ENCODE measurements at regions not wholly inside any gene's neighbourhood (a gene's known extent, or its start where the extent isn't known, plus 50 kb on each side); places are given as distances from the start of the nearest gene placed in this dataset.

DNA sequence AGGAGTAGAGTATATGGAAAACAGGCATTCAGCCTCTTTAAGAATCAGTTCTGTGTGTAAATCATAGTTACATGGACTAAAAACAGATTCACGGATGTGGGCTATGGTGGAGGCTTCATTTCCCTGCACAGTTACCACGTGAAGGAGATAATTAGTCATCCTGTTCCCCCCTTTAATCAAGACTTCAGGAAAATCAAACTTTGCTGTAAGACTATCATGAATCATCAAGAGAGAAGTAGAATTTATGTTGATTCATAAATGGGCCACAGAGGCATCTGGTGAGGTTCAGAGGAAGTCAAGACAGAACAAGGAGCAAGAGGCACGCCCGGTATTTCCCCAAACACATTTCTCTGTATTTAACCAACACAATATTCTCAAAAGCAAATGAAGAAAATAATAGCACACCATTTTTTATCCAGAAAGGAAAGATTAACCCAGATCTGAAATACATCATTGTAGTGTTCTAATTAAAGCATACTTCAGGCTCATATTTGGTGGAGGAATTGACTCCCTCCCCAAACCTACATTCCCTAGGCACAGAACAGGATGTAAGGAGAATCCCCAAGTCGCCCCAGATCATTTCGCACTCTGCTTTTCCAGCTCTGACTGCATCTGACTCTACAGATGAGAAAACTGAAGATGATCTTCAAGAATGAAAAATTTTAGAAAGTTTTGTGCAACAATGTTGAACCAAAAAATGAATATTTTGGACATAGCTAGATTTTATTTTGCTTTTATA lies 175.8 kb upstream of the GAS1 start:
- intact Hi-C loops (cut with micrococcal nuclease): no loop called here
- Mint-ChIP-seq H3K9me3 (no peaks in the 10 kb centered on the region), H3K27ac (peak overlapping the region; percentile 55), H3K27me3 (peaks cover 32% of the 10 kb centered on the region), H3K4me1 (ENCODE audit: low read depth) (peaks cover 6% of the 10 kb centered on the region), H3K36me3 (ENCODE audit: low read depth) (no peaks in the 10 kb centered on the region), H3K4me3 (no peak overlapping the region)
- ChIA-PET POLR2A (no interaction called here), CTCF (interaction anchor here (0.9 kb wide), 1 partner anchor 18 kb away, joined by 3 read pairs; no protein-coding TSS in a partner anchor)
- TF ChIP-seq, protein P1, sequence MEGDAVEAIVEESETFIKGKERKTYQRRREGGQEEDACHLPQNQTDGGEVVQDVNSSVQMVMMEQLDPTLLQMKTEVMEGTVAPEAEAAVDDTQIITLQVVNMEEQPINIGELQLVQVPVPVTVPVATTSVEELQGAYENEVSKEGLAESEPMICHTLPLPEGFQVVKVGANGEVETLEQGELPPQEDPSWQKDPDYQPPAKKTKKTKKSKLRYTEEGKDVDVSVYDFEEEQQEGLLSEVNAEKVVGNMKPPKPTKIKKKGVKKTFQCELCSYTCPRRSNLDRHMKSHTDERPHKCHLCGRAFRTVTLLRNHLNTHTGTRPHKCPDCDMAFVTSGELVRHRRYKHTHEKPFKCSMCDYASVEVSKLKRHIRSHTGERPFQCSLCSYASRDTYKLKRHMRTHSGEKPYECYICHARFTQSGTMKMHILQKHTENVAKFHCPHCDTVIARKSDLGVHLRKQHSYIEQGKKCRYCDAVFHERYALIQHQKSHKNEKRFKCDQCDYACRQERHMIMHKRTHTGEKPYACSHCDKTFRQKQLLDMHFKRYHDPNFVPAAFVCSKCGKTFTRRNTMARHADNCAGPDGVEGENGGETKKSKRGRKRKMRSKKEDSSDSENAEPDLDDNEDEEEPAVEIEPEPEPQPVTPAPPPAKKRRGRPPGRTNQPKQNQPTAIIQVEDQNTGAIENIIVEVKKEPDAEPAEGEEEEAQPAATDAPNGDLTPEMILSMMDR (IDR thresholded peaks at IDR 0.05): no peak
- DNase-seq (peak; percentile 20), ATAC-seq (peak; percentile 79)

DNA sequence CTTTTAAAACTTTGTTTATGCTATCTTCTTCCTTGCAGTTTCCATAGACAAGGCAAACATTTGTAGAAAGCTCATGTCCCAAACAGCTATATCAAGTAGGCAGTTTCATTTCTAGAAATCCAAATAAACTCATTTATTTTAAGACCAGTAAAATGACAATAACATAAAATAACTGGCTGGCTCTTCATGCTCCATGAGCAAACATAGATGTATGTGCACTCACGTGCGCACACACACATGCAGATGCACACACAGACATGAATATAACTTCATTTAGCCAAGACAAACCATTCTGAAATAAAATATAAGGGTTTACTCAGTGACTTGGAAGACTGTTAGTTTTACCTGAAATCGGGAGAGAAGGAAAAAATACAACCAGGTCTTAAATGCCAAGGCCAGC lies 176.5 kb upstream of the GAS1 start:
- intact Hi-C loops (cut with micrococcal nuclease): no loop called here
- TF ChIP-seq, protein P1 (IDR thresholded peaks at IDR 0.05): no peak
- H3K27me3 Mint-ChIP-seq: peaks cover 35% of the 10 kb centered on the region

GRCh38 chr9:87125819-87126218 lies 178.5 kb upstream of the GAS1 start:
- H3K4me3 Mint-ChIP-seq: no peak overlapping the region
- H3K4me1 Mint-ChIP-seq (ENCODE audit: low read depth): peaks cover 6% of the 10 kb centered on the region
- H3K27me3 Mint-ChIP-seq: peaks cover 32% of the 10 kb centered on the region
- H3K36me3 Mint-ChIP-seq (ENCODE audit: low read depth): no peaks in the 10 kb centered on the region
- TF ChIP-seq, protein P1 (IDR thresholded peaks at IDR 0.05): no peak
- ChIA-PET CTCF (no interaction called here), POLR2A (no interaction called here)
- no peak overlapping the region for H3K27ac Mint-ChIP-seq
- DNase-seq: no peak
- peaks cover 4% of the 10 kb centered on the region for H3K9me3 Mint-ChIP-seq
- ATAC-seq: no peak
- intact Hi-C loops (cut with micrococcal nuclease): no loop called here

More for the DNA sequence above, 176.5 kb upstream of the GAS1 start:
- Mint-ChIP-seq H3K4me3 (no peak overlapping the region), H3K4me1 (ENCODE audit: low read depth) (peaks cover 6% of the 10 kb centered on the region), H3K36me3 (ENCODE audit: low read depth) (no peaks in the 10 kb centered on the region), H3K27ac (no peak overlapping the region), H3K9me3 (no peaks in the 10 kb centered on the region)
- ATAC-seq (no peak), DNase-seq (no peak)
- ChIA-PET CTCF (no interaction called here), POLR2A (no interaction called here)

- H3K9me3 Mint-ChIP-seq: peaks cover 6% of the 10 kb centered on the region
- H3K27ac Mint-ChIP-seq: no peak overlapping the region
- CTCF ChIA-PET: no interaction called here
- no peaks in the 10 kb centered on the region for H3K36me3 Mint-ChIP-seq (ENCODE audit: low read depth)
- intact Hi-C loops (cut with micrococcal nuclease): no loop called here
- H3K4me1 Mint-ChIP-seq (ENCODE audit: low read depth): peaks cover 6% of the 10 kb centered on the region
- DNase-seq: no peak
- H3K4me3 Mint-ChIP-seq: no peak overlapping the region
- peaks cover 26% of the 10 kb centered on the region for H3K27me3 Mint-ChIP-seq
- no peak for ATAC-seq
- TF ChIP-seq, protein P1 (IDR thresholded peaks at IDR 0.05): no peak
- POLR2A ChIA-PET: no interaction called here
Measured at GRCh38 chr9:87127543-87127942, 180.2 kb upstream of the GAS1 start.

DNA sequence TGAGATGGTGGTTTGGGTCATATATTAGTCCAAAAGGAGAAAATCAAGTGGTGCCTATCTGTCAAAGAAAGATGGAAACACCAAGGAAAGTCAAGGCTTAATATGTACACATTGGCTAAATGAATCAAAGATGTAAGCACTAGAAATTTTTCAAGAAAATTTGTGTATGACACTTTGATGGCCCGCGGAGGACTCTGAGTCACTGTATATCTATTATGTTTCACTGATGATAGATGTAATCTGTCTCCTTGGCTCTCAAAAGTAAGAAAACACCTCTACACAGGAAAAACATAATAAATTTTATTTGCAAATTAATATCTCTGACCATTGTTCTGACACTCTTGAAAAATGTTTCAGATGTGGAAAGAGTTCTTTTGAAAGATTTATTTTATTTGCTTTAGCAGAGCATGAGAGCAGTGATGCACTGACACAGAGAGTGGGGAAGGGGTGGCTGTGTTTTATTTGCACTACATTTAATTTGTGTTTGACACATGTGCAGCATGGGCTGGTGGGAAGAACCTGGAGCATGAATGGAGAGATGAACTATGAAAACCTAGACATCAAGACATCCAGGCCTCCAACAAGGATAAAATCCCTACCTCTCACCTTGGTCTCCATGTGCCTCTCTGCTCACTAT lies 180.8 kb upstream of the GAS1 start:
- Mint-ChIP-seq H3K9me3 (peaks cover 12% of the 10 kb centered on the region), H3K27ac (no peak overlapping the region), H3K36me3 (ENCODE audit: low read depth) (no peaks in the 10 kb centered on the region), H3K27me3 (peaks cover 28% of the 10 kb centered on the region), H3K4me3 (no peak overlapping the region), H3K4me1 (ENCODE audit: low read depth) (peaks cover 3% of the 10 kb centered on the region)
- POLR2A ChIA-PET: no interaction called here
- CTCF ChIA-PET: no interaction called here
- DNase-seq (no peak), ATAC-seq (no peak)
- intact Hi-C loops (cut with micrococcal nuclease): no loop called here
- TF ChIP-seq, protein P1 (IDR thresholded peaks at IDR 0.05): no peak

All from activated CD8-positive, alpha-beta T cell treated with anti-CD3 and anti-CD28 coated beads for 36 hours (primary cell).